Fibroblast of lung (primary cell): ENCODE measurements at regions not wholly inside any gene's neighbourhood (a gene's known extent, or its start where the extent isn't known, plus 50 kb on each side); places are given as distances from the start of the nearest gene placed in this dataset.

Experiments
- DNase-seq, 2 donors: peaks; one replicate each; pipeline versions ENCODE4 v3.0.0 to v3.0.0-alpha.2; 2010; ENCODE audit warnings: low read depth in 2 of 2
- H2AFZ ChIP-seq: 2 replicates; pipeline ENCODE4 v1.5.1; 2012; ENCODE audit warnings: low read length, control low read depth, inconsistent platforms
- H3K27ac ChIP-seq: 2 replicates; pipeline ENCODE4 v1.5.1; 2011; ENCODE audit warnings: low read length, control low read depth; ENCODE audit not compliant: insufficient read depth
- H3K27me3 ChIP-seq: 2 replicates; pipeline ENCODE4 v1.5.1; 2011; ENCODE audit warnings: mild to moderate bottlenecking, low read length; ENCODE audit not compliant: control insufficient read depth, insufficient read depth
- H3K36me3 ChIP-seq: 2 replicates; pipeline ENCODE4 v1.5.1; 2011; ENCODE audit warnings: low read length; ENCODE audit not compliant: control insufficient read depth, insufficient read depth
- H3K4me1 ChIP-seq: 2 replicates; pipeline ENCODE4 v1.5.1; 2011; ENCODE audit warnings: low read length; ENCODE audit not compliant: control insufficient read depth, insufficient read depth; ENCODE audit errors: extremely low read depth
- H3K4me2 ChIP-seq: 2 replicates; pipeline ENCODE4 v1.5.1; 2011; ENCODE audit warnings: low read length, control low read depth; ENCODE audit not compliant: insufficient read depth; ENCODE audit errors: extremely low read depth
- H3K4me3 ChIP-seq, 4 experiments: fragments of 200-600 bp in 1 of 4; sonication (generic) in 1 of 4; replicated peaks in 1 of 4; 2 replicates each; pipeline ENCODE4 v1.5.1; 2011 to 2016; ENCODE audit warnings: low read length in 4 of 4, low read depth in 3 of 4, mild to moderate bottlenecking in 3 of 4, control low read depth in 2 of 4, inconsistent platforms in 1 of 4, mixed read lengths in 1 of 4; ENCODE audit not compliant: insufficient read depth in 1 of 4; ENCODE audit errors: control extremely low read depth in 1 of 4
- H3K79me2 ChIP-seq: 2 replicates; pipeline ENCODE4 v1.5.1; 2012; ENCODE audit warnings: mild to moderate bottlenecking, low read length, inconsistent platforms; ENCODE audit not compliant: control insufficient read depth, insufficient read depth
- H3K9ac ChIP-seq: 2 replicates; pipeline ENCODE4 v1.5.1; 2011; ENCODE audit warnings: mild to moderate bottlenecking, low read length, control low read depth; ENCODE audit not compliant: insufficient read depth
- H3K9me3 ChIP-seq: 2 replicates; pipeline ENCODE4 v1.5.1; 2012; ENCODE audit warnings: low read depth, low read length; ENCODE audit not compliant: control insufficient read depth, insufficient read depth
- H4K20me1 ChIP-seq: 2 replicates; pipeline ENCODE4 v1.5.1; 2011; ENCODE audit warnings: low read length; ENCODE audit not compliant: control insufficient read depth, insufficient read depth; ENCODE audit errors: extremely low read depth
- CTCF ChIP-seq, 2 donors: IDR thresholded peaks in 1 of 2; conservative IDR thresholded peaks in 1 of 2; 1 replicate in 1 of 2; 2 replicates in 1 of 2; pipeline ENCODE4 v1.5.1; 2011 to 2012; ENCODE audit warnings: low read length in 2 of 2, control low read depth in 1 of 2, inconsistent platforms in 1 of 2, low read depth in 1 of 2, mild to moderate bottlenecking in 1 of 2
- EZH2 ChIP-seq: IDR thresholded peaks from 2 replicates; pipeline ENCODE4 v1.5.1; 2012; ENCODE audit warnings: low read length, control low read depth, mild to moderate bottlenecking; ENCODE audit errors: missing control alignments

DNA sequence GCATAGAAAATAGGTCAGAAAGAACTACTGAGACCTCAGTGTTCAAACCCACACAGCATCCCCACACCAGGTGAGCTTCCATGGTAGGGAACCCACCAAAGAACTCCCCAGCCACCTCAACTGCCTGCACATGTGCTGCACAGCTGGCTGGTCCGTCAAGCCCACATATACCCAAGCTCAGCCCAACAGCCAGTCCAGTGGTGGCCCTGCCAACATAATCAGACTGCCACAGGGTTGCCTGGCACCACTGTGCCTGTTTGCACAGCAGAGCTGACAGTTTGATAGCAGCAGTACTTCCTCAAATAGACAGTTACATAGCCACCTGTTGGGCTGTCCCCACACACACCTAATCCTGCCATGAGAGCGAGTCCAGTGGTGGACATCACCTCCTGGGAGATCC is 283.3 kb upstream of the PRMT6 start:
- no peaks in the 10 kb centered on the region for H3K27me3 ChIP-seq
- no peak overlapping the region for H3K4me2 ChIP-seq
- H3K9me3 ChIP-seq: no peaks in the 10 kb centered on the region
- no peaks in the 10 kb centered on the region for H3K4me1 ChIP-seq
- no peaks in the 10 kb centered on the region for H3K79me2 ChIP-seq
- no peaks in the 10 kb centered on the region for H3K36me3 ChIP-seq
- H3K27ac ChIP-seq: no peak overlapping the region
- H3K9ac ChIP-seq: no peak overlapping the region
- H2AFZ ChIP-seq: no peak overlapping the region
- TF ChIP-seq CTCF (conservative IDR thresholded peaks at IDR 0.05 in 1 of 2, IDR thresholded peaks at IDR 0.05 in 1 of 2; ENCODE audit: low read depth in 1 of 2, low read length in 2 of 2): no peak
- no peak for TF ChIP-seq EZH2
- no peak overlapping the region for H3K4me3 ChIP-seq
- DNase-seq: no peak
- H4K20me1 ChIP-seq: no peaks in the 10 kb centered on the region

DNA sequence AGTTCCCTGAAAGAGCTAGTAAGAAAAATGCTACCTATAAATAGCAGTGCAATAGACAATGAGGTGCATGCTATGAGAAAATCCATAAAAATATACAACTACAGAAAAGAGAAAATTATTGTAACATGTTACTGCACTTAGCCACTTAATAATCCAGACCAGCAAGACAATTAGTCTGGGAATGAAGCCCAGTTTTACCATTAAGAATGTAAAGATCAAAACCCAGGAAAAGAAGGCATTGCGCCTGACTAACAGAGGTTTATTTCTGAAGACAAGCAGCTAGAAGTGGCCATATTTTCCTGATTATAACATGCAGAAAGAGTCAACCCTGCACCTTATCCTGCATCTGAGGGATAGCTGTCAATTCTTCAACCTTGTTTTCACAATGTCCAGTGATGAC is 276.4 kb upstream of the PRMT6 start:
- no peak overlapping the region for H3K9ac ChIP-seq
- no peak overlapping the region for H2AFZ ChIP-seq
- H4K20me1 ChIP-seq: no peaks in the 10 kb centered on the region
- no peaks in the 10 kb centered on the region for H3K27me3 ChIP-seq
- peak; percentile 20 to 34 for DNase-seq
- no peak overlapping the region for H3K4me2 ChIP-seq
- no peaks in the 10 kb centered on the region for H3K36me3 ChIP-seq
- TF ChIP-seq CTCF (conservative IDR thresholded peaks at IDR 0.05 in 1 of 2, IDR thresholded peaks at IDR 0.05 in 1 of 2; ENCODE audit: low read depth in 1 of 2, low read length in 2 of 2) (no peak), EZH2 (no peak)
- no peak overlapping the region for H3K4me3 ChIP-seq
- H3K4me1 ChIP-seq: no peaks in the 10 kb centered on the region
- H3K79me2 ChIP-seq: no peaks in the 10 kb centered on the region
- no peak overlapping the region for H3K27ac ChIP-seq
- no peaks in the 10 kb centered on the region for H3K9me3 ChIP-seq

GRCh38 chr1:106780806-106781569 is 275.5 kb upstream of the PRMT6 start:
- Histone ChIP-seq H3K27ac (no peak overlapping the region), H3K9me3 (no peaks in the 10 kb centered on the region), H3K36me3 (no peaks in the 10 kb centered on the region), H4K20me1 (no peaks in the 10 kb centered on the region), H3K27me3 (no peaks in the 10 kb centered on the region), H3K9ac (no peak overlapping the region), H3K4me1 (no peaks in the 10 kb centered on the region), H3K79me2 (no peaks in the 10 kb centered on the region), H2AFZ (no peak overlapping the region), H3K4me3 (no peak overlapping the region), H3K4me2 (no peak overlapping the region)
- peak in 1 of 2 donors; percentile 1 for DNase-seq
- TF ChIP-seq CTCF (conservative IDR thresholded peaks at IDR 0.05 in 1 of 2, IDR thresholded peaks at IDR 0.05 in 1 of 2; ENCODE audit: low read depth in 1 of 2, low read length in 2 of 2): no peak
- TF ChIP-seq EZH2: no peak
